OCI-LY3 (cell line): ENCODE measurements at regions not wholly inside any gene's neighbourhood (a gene's known extent, or its start where the extent isn't known, plus 50 kb on each side); places are given as distances from the start of the nearest gene placed in this dataset.
A peak's percentile ranks its signal among the peaks of the same experiment; 100 is the strongest.

ENCODE experiments used
- H2AFZ ChIP-seq: fragments of 200-600, 300-600 bp; shearing (Covaris generic); 2 replicates; pipeline ENCODE4 v1.6.0; 2014; ENCODE audit warnings: antibody characterized with exemption, low read depth, low read length
- H3K27ac ChIP-seq: fragments of 200-600, 300-600 bp; sonication (generic); 2 replicates; pipeline ENCODE4 v1.5.1; 2014; ENCODE audit warnings: mild to moderate bottlenecking, low read length, moderate library complexity, mixed read lengths
- H3K27me3 ChIP-seq: fragments of 200-600, 300-600 bp; sonication (generic); 2 replicates; pipeline ENCODE4 v1.6.1; 2014; ENCODE audit warnings: low read depth, low read length, mixed read lengths
- H3K36me3 ChIP-seq: fragments of 200-600, 300-600 bp; sonication (generic); replicated peaks from 2 replicates; pipeline ENCODE3; 2014; ENCODE audit warnings: low read depth, low read length, mixed read lengths
- H3K4me1 ChIP-seq: fragments of 300-600, 200-600 bp; sonication (generic); 2 replicates; pipeline ENCODE4 v1.6.1; 2014; ENCODE audit warnings: low read length, mixed read lengths
- H3K4me2 ChIP-seq: fragments of 200-600, 300-600 bp; sonication (generic); 2 replicates; pipeline ENCODE4 v1.6.1; 2014; ENCODE audit warnings: low read length, mixed read lengths
- H3K4me3 ChIP-seq: fragments of 300-600, 200-600 bp; sonication (generic); 2 replicates; pipeline ENCODE4 v1.5.1; 2014; ENCODE audit warnings: antibody characterized with exemption, mild to moderate bottlenecking, low read length, moderate library complexity
- H3K79me2 ChIP-seq: fragments of 300-600, 200-600 bp; shearing (Covaris generic); 2 replicates; pipeline ENCODE4 v1.6.1; 2014; ENCODE audit warnings: mild to moderate bottlenecking, low read length, mixed read lengths
- H3K9ac ChIP-seq: fragments of 300-600, 200-600 bp; shearing (Covaris generic); 2 replicates; pipeline ENCODE4 v1.6.0; 2014; ENCODE audit warnings: mild to moderate bottlenecking, low read length, moderate library complexity
- H3K9me3 ChIP-seq: fragments of 200-600, 300-600 bp; shearing (Covaris generic); 2 replicates; pipeline ENCODE4 v1.6.1; 2014; ENCODE audit warnings: low read length, mixed read lengths; ENCODE audit not compliant: insufficient read depth
- H4K20me1 ChIP-seq: fragments of 200-600, 300-600 bp; sonication (generic); 2 replicates; pipeline ENCODE4 v1.6.1; 2016; ENCODE audit warnings: low read length, mixed read lengths; ENCODE audit not compliant: insufficient read depth
- EZH2phosphoT487 ChIP-seq: fragments of 200-600 bp; shearing (Covaris generic); IDR thresholded peaks from 2 replicates; pipeline ENCODE4 v1.6.1; 2018; ENCODE audit warnings: antibody characterized with exemption, mixed run types, low read depth
- TF ChIP-seq, protein P1 (sequence below): fragments of 200-600, 300-600 bp; sonication (generic); IDR thresholded peaks from 2 replicates; pipeline ENCODE4 v1.5.1; 2014; ENCODE audit warnings: antibody characterized with exemption, low read length, low read depth

DNA sequence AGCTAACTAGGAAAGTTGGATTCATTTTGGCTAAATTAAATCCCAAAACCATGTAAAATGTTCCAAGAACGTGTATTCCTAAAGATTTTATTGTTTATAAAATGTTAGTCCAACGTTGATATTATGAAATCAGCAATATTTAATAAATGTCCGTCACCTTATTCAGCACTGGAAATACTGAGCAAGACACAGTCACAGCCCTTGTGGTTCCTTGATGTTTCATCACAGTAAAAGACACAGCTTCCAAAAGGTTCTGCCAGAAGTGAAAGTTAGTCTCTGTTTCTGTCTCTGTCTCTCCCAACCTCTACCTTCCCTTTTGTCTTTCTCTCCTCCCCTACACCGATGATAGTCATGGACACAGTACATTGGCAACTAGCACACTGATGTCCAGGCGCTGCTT lies 82.2 kb upstream of the BOC start:
- Histone ChIP-seq H3K27ac (no peak overlapping the region), H3K9me3 (no peaks in the 10 kb centered on the region), H3K4me3 (no peak overlapping the region), H3K9ac (no peak overlapping the region), H3K79me2 (no peaks in the 10 kb centered on the region), H3K4me2 (no peak overlapping the region), H2AFZ (no peak overlapping the region), H3K36me3 (no peaks in the 10 kb centered on the region), H4K20me1 (no peaks in the 10 kb centered on the region), H3K27me3 (no peaks in the 10 kb centered on the region), H3K4me1 (no peaks in the 10 kb centered on the region)
- TF ChIP-seq EZH2phosphoT487 = no peak
- TF ChIP-seq, protein P1, sequence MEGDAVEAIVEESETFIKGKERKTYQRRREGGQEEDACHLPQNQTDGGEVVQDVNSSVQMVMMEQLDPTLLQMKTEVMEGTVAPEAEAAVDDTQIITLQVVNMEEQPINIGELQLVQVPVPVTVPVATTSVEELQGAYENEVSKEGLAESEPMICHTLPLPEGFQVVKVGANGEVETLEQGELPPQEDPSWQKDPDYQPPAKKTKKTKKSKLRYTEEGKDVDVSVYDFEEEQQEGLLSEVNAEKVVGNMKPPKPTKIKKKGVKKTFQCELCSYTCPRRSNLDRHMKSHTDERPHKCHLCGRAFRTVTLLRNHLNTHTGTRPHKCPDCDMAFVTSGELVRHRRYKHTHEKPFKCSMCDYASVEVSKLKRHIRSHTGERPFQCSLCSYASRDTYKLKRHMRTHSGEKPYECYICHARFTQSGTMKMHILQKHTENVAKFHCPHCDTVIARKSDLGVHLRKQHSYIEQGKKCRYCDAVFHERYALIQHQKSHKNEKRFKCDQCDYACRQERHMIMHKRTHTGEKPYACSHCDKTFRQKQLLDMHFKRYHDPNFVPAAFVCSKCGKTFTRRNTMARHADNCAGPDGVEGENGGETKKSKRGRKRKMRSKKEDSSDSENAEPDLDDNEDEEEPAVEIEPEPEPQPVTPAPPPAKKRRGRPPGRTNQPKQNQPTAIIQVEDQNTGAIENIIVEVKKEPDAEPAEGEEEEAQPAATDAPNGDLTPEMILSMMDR = no peak

DNA sequence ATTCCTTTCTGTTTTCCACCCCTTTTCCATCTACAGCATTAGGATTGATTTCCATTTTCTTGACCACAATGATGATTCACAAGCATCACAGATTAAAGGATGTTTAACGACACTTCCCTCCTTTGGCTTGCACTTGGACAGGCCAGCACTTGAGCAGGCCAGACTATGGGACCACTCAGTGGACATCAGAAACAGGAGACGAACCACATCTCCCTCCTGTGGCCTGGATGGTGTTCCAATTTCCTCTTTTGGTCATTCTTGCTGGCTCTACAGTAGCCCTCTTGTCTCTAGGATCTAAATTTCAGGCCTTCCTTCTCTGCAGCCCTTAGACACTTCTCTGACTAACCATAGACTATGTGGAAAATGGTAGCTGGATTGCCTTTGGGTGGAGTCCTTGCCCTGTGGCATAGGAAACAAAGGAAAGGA lies 78.8 kb upstream of the BOC start:
- H3K4me3 ChIP-seq = no peak overlapping the region
- TF ChIP-seq, protein P1 = no peak
- no peak for TF ChIP-seq EZH2phosphoT487
- no peaks in the 10 kb centered on the region for H3K4me1 ChIP-seq
- H3K79me2 ChIP-seq = no peaks in the 10 kb centered on the region
- H3K9ac ChIP-seq = no peak overlapping the region
- no peaks in the 10 kb centered on the region for H3K9me3 ChIP-seq
- no peaks in the 10 kb centered on the region for H4K20me1 ChIP-seq
- no peaks in the 10 kb centered on the region for H3K36me3 ChIP-seq
- H3K27ac ChIP-seq = no peak overlapping the region
- H3K4me2 ChIP-seq = no peak overlapping the region
- H3K27me3 ChIP-seq = no peaks in the 10 kb centered on the region
- H2AFZ ChIP-seq = no peak overlapping the region

DNA sequence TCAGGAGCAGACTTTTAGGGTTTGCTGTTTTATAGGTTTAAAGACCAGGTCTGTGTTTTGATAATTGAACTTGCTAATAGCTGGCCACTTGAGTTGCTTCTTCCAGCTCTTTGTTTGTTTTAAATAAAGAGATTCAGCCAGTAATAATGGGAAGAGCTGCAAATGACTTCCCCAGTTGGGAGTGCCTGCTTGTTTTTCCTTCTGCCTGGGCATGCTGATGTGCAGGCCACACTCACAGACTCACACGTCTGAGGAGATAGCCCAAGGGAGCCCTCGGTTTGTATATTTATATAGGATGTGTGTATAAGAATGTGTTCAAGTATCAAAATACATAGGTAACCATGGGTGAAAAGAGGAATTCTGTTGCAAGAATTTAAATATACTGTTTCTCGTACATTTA lies 78.2 kb upstream of the BOC start:
- Histone ChIP-seq H4K20me1 (no peaks in the 10 kb centered on the region), H3K4me3 (no peak overlapping the region), H3K9me3 (no peaks in the 10 kb centered on the region), H3K36me3 (no peaks in the 10 kb centered on the region), H3K27me3 (no peaks in the 10 kb centered on the region), H3K4me2 (no peak overlapping the region), H3K9ac (no peak overlapping the region), H3K79me2 (no peaks in the 10 kb centered on the region), H2AFZ (no peak overlapping the region), H3K27ac (no peak overlapping the region), H3K4me1 (no peaks in the 10 kb centered on the region)
- TF ChIP-seq, protein P1 = no peak

DNA sequence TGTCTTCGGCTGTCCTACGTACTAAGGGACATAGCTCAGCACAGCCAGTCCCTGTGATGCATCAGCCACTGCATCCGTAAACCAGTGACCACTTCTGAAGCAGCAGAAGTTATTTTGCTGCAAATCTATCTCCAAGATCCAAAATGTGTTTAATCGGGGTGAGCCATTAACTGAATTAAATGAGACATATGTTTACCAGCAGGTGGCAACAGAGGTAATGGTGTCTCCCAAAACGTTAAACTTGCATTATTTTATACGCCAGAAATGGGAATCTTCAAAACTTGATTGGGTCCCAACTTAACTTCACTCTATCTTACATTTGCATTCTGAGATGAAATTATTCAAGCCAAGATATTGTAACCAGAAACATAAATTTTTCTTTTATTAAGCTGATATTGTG lies 75.3 kb upstream of the BOC start:
- no peak overlapping the region for H3K9ac ChIP-seq
- TF ChIP-seq, protein P1 = peak; percentile 77
- no peak for TF ChIP-seq EZH2phosphoT487
- H3K4me3 ChIP-seq = no peak overlapping the region
- no peaks in the 10 kb centered on the region for H3K79me2 ChIP-seq
- H3K4me1 ChIP-seq = peaks cover 6% of the 10 kb centered on the region
- no peaks in the 10 kb centered on the region for H3K9me3 ChIP-seq
- no peak overlapping the region for H2AFZ ChIP-seq
- no peak overlapping the region for H3K27ac ChIP-seq
- H3K4me2 ChIP-seq = no peak overlapping the region
- no peaks in the 10 kb centered on the region for H4K20me1 ChIP-seq
- no peaks in the 10 kb centered on the region for H3K36me3 ChIP-seq
- H3K27me3 ChIP-seq = no peaks in the 10 kb centered on the region
